Heart left ventricle (tissue), 13 donors: ENCODE measurements at regions not wholly inside any gene's neighbourhood (a gene's known extent, or its start where the extent isn't known, plus 50 kb on each side); places are given as distances from the start of the nearest gene placed in this dataset.

Experiments used
- CTCF ChIP-seq, 12 donors: fragments of 200-600 bp; sonication (generic) in 4 of 12; IDR thresholded peaks; one replicate each; pipeline versions ENCODE4 v1.5.0 to v1.8.0; 2018 to 2022; ENCODE audit warnings: antibody characterized with exemption in 12 of 12, mild to moderate bottlenecking in 5 of 12
- POLR2A ChIP-seq, 2 donors: fragments of 450-650 bp; IDR thresholded peaks; one replicate each; pipeline ENCODE4 v1.6.1; 2017; ENCODE audit warnings: antibody characterized with exemption in 2 of 2, mild to moderate bottlenecking in 2 of 2, moderate library complexity in 2 of 2
- donor health status: ischemic (EF 13 %, LVEDD 7.1; RV severe dilation, severe dysfunction).
- donor health status: DM: no; HTN: yes; CAD: no.
- donor health status: DM: no; HTN: no; CAD: no.
- donor health status: ischemic (EF 25% LVEDD 6.9; RV normal size, moderate dysfunction).
- donor health status: ischemic (EF 25% LVEDD 5.7; RV mildly dilated, moderate dysfunction).
- donor health status: ischemic (EF 35%, LVEDD 5.7; RV mildly dilated, moderate dysfunction).
- donor health status: nonischemic (EF 11% LVEDD 7.7; RV severe dilation, severe dysfunction).
- donor health status: DM: yes; HTN: yes; CAD: no.
- donor health status: PGD.
- donor health status: ischemic (EF 29% LVEDD 5.4; RV normal size, mild dysfunction).
- donor health status: nonischemic (EF 23%, LVEDD 6.1; RV moderate dilation, normal function).

DNA sequence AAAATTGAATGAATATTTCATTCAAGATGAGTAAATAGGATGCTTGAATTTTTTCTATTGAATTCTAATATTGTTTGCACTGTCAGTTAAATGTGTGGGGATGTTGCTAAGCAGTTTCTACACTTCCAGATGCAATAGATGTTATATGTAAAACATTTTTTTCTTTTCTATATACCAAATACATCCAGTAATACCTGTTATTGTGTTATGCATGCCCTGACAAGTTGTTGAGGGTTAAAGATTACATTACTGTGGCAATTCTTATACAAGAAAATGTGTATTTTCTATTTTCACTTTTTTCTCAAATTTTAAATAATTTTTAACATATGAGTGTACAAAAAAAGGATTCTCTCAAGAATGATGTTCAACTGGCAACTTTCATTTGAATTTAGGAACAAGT, 713.9 kb downstream of the GATA3 start:
- TF ChIP-seq POLR2A (IDR thresholded peaks at IDR 0.05) (no peak), CTCF (IDR thresholded peaks at IDR 0.05) (no peak)
